Activated B cell treated with CpG ODN at 0.5 μM for 24 hours (primary cell): ENCODE measurements at regions not wholly inside any gene's neighbourhood (a gene's known extent, or its start where the extent isn't known, plus 50 kb on each side); places are given as distances from the start of the nearest gene placed in this dataset.

Experiments used
- ATAC-seq: fragments of 200-7000 bp; cut with Tn5 transposase; one replicate; pipeline ENCODE4 v1.10.0; 2021; ENCODE audit warnings: low read depth, mild to moderate bottlenecking, moderate library complexity
- CTCF ChIA-PET: fragments of 350-600 bp; sonication (Branson Sonifier 250); formaldehyde crosslinking; loops from one replicate; lab custom pipeline; 2021; ENCODE audit warnings: antibody characterized with exemption; lab: Charles Lee
- POLR2A ChIA-PET: fragments of 350-600 bp; sonication (Branson Sonifier 250); formaldehyde crosslinking; loops from one replicate; lab custom pipeline; 2021; ENCODE audit warnings: antibody characterized with exemption; lab: Charles Lee
- DNase-seq: peaks from one replicate; pipeline ENCODE4 v3.0.0; 2022
- H3K27ac Mint-ChIP-seq: one replicate; pipeline ENCODE4 v1.8.0; 2020; ENCODE audit warnings: mixed read lengths
- H3K27me3 Mint-ChIP-seq: one replicate; pipeline ENCODE4 v1.8.0; 2021; ENCODE audit warnings: mixed read lengths
- H3K36me3 Mint-ChIP-seq: one replicate; pipeline ENCODE4 v1.8.0; 2021; ENCODE audit warnings: low read depth, mixed read lengths
- H3K4me1 Mint-ChIP-seq: one replicate; pipeline ENCODE4 v1.8.0; 2021; ENCODE audit warnings: mixed read lengths
- H3K4me3 Mint-ChIP-seq: one replicate; pipeline ENCODE4 v1.8.0; 2020; ENCODE audit warnings: mild to moderate bottlenecking, mixed read lengths
- H3K9me3 Mint-ChIP-seq: one replicate; pipeline ENCODE4 v1.8.0; 2020; ENCODE audit warnings: mixed read lengths
- intact Hi-C: fragments of 100-400 bp; cut with micrococcal nuclease; formaldehyde crosslinking; loops from one replicate; pipeline ENCODE4 v1.15.1; 2024
- TF ChIP-seq, protein P1 (sequence below): fragments of 200-600 bp; IDR thresholded peaks from one replicate; pipeline ENCODE4 v1.8.0; 2022; ENCODE audit warnings: antibody characterized with exemption, mild to moderate bottlenecking

DNA sequence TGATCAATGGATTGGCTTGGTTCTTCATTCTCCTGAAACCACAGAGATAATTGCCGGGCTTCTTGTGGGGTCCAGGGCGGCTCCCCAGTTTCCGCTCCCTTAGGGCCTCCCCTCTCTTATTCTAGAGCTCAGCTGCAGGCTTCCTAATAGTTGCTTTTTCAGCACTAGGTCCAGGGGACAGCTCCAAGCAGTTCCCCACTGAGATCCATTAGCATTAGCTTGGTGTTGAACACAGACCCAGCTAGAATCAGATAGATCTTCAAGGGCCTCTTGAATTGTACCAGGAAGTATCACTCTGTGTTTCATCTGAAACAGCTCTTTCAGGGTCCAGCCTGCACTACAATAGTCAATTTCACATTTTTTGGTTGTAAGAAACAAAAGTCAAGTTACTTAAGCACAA, 238.7 kb downstream of the SEC23IP start:
- intact Hi-C loops, result no loop called here
- Mint-ChIP-seq H3K27ac (no peak overlapping the region), H3K4me3 (no peak overlapping the region), H3K27me3 (peaks cover 25% of the 10 kb centered on the region), H3K4me1 (no peaks in the 10 kb centered on the region), H3K9me3 (no peaks in the 10 kb centered on the region), H3K36me3 (no peaks in the 10 kb centered on the region)
- DNase-seq (no peak), ATAC-seq (no peak)
- ChIA-PET CTCF (no interaction called here), POLR2A (no interaction called here)
- TF ChIP-seq, protein P1, sequence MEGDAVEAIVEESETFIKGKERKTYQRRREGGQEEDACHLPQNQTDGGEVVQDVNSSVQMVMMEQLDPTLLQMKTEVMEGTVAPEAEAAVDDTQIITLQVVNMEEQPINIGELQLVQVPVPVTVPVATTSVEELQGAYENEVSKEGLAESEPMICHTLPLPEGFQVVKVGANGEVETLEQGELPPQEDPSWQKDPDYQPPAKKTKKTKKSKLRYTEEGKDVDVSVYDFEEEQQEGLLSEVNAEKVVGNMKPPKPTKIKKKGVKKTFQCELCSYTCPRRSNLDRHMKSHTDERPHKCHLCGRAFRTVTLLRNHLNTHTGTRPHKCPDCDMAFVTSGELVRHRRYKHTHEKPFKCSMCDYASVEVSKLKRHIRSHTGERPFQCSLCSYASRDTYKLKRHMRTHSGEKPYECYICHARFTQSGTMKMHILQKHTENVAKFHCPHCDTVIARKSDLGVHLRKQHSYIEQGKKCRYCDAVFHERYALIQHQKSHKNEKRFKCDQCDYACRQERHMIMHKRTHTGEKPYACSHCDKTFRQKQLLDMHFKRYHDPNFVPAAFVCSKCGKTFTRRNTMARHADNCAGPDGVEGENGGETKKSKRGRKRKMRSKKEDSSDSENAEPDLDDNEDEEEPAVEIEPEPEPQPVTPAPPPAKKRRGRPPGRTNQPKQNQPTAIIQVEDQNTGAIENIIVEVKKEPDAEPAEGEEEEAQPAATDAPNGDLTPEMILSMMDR, result no peak

DNA sequence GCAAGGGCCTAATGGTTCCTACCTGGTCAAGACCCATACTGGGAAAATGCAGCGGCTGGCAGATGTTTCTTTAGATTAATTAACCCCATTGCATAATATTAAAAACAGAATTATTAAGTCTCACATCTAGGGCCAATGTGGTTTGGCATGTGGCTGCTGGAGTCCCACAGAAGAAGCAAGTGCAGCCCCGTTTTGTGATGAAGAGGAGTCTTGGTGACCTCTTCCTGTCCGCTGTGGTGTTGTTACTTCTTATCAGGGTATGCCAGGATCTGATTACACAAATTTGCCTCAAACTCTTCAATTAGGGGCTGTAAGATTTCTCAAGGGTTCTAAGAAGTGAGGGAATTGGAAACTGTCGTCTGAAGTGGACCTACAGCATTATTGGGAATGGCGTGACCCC, 240.3 kb downstream of the SEC23IP start:
- H3K4me3 Mint-ChIP-seq, result no peak overlapping the region
- no peaks in the 10 kb centered on the region for H3K4me1 Mint-ChIP-seq
- POLR2A ChIA-PET, result no interaction called here
- no peak for DNase-seq
- TF ChIP-seq, protein P1, result no peak
- no peaks in the 10 kb centered on the region for H3K9me3 Mint-ChIP-seq
- peaks cover 18% of the 10 kb centered on the region for H3K27me3 Mint-ChIP-seq
- no peak for ATAC-seq
- intact Hi-C loops, result no loop called here
- no peaks in the 10 kb centered on the region for H3K36me3 Mint-ChIP-seq
- no peak overlapping the region for H3K27ac Mint-ChIP-seq
- CTCF ChIA-PET, result no interaction called here

DNA sequence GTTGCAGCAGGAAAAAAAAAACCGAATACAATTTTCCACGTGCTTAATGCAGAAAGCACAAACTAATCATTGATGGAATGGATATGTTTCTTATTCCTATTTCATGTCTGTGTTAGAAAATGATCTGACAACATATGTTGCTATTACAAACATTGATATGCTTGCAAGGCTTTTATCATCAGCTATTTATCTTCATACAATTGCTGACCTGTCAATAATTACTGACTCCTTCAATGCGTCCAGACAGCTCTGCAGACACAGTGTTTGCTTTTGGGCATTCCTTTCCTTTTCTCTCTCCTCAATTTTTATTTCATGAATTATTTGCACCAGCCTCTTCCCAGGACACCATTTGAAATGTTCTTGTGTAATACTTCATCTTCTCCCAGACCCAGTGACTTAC, 246.2 kb downstream of the SEC23IP start:
- Mint-ChIP-seq H3K27ac (no peak overlapping the region), H3K27me3 (peaks cover 2% of the 10 kb centered on the region), H3K36me3 (no peaks in the 10 kb centered on the region), H3K9me3 (no peaks in the 10 kb centered on the region), H3K4me3 (no peak overlapping the region), H3K4me1 (no peaks in the 10 kb centered on the region)
- intact Hi-C loops, result no loop called here
- POLR2A ChIA-PET, result no interaction called here
- CTCF ChIA-PET, result no interaction called here
- DNase-seq (no peak), ATAC-seq (no peak)
- TF ChIP-seq, protein P1, result no peak

DNA sequence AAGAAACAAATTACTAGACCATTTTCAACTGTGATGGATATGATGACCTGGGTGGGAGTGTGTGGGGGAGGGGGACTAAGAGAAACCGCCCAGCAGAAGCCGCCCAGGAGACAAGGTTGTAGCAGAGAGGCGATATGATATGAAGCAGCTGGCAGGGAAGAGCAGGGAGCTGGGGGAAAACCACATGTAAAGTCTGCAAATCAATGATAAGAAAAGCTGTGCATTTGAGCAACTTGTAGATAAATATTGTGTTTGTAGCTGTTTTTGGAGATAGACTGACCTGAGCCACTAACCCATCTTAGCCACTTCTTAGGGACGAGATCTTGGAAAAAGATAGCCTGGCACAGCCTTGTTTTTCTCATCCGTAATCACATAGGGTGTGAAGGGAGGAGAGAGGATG, 252.6 kb downstream of the SEC23IP start:
- ChIA-PET CTCF (no interaction called here), POLR2A (no interaction called here)
- no peaks in the 10 kb centered on the region for H3K36me3 Mint-ChIP-seq
- no peak overlapping the region for H3K4me3 Mint-ChIP-seq
- ATAC-seq (no peak), DNase-seq (no peak)
- intact Hi-C loops, result no loop called here
- H3K27me3 Mint-ChIP-seq, result peaks cover 9% of the 10 kb centered on the region
- H3K9me3 Mint-ChIP-seq, result no peaks in the 10 kb centered on the region
- no peak overlapping the region for H3K27ac Mint-ChIP-seq
- H3K4me1 Mint-ChIP-seq, result no peaks in the 10 kb centered on the region
- TF ChIP-seq, protein P1, result no peak

DNA sequence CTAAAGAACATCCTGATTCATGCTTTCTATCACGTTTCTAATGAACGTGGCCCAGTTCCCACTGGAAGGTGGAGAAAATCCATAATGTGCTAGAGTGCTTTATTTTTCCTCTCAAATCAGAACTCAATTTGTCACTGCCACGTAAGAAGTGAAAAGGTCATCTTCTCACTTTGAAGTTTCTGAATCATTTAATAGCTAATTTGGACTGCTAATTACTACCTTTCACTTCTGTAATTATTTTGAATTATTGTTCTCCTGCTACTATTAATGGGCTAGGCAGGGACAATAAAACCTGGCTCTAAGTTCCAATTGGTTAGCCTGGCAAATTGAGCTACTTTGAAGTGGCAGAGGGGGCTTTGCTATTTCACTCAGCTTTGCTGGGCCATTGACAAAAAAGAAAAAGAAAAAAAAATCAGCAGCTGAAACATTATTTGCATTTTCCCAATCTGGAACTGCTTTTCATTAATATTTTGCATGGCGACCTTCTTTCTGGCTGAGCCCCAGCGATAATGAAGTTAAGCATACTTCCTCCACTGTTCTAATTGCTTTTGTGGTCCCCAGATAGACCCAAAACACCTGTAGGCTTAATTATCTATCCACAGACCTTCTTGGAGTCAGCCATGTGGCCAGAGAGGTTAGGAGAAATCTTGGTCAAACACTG, 264.2 kb downstream of the SEC23IP start:
- intact Hi-C loops, result no loop called here
- peaks cover 6% of the 10 kb centered on the region for H3K9me3 Mint-ChIP-seq
- H3K27ac Mint-ChIP-seq, result no peak overlapping the region
- H3K4me1 Mint-ChIP-seq, result no peaks in the 10 kb centered on the region
- TF ChIP-seq, protein P1, result no peak
- no peak overlapping the region for H3K4me3 Mint-ChIP-seq
- H3K27me3 Mint-ChIP-seq, result peaks cover 3% of the 10 kb centered on the region
- DNase-seq (no peak), ATAC-seq (no peak)
- ChIA-PET CTCF (no interaction called here), POLR2A (no interaction called here)
- H3K36me3 Mint-ChIP-seq, result no peaks in the 10 kb centered on the region
